ENCODE measurements at regions not wholly inside any gene's neighbourhood (a gene's known extent, or its start where the extent isn't known, plus 50 kb on each side); places are given as distances from the start of the nearest gene placed in this dataset.

GRCh38 chr3:194865615-194866014 lies 179.9 kb downstream of the FAM43A start:
- Histone ChIP-seq H3K9me3 (ENCODE audit: low read depth, low read length, poor library complexity, severe bottlenecking) (no peaks in the 10 kb centered on the region), H3K4me3 (ENCODE audit: low read depth, low read length, poor library complexity, severe bottlenecking) (no peak overlapping the region), H3K36me3 (ENCODE audit: insufficient read depth, low read length, poor library complexity, severe bottlenecking) (no peaks in the 10 kb centered on the region), H3K27ac (ENCODE audit: low read depth, low read length, poor library complexity, severe bottlenecking) (no peak overlapping the region), H3K27me3 (replicated peaks; ENCODE audit: insufficient read depth, low read depth, low read length, poor library complexity) (no peaks in the 10 kb centered on the region), H3K4me1 (ENCODE audit: insufficient read depth, low read length, poor library complexity, severe bottlenecking) (peaks cover 8% of the 10 kb centered on the region)
- ChIA-PET CTCF (no interaction called here), POLR2A (ENCODE audit: low non-redundant PET) (no interaction called here)
- no peak for DNase-seq (ENCODE audit: low spot score)
- intact Hi-C loops (cut with micrococcal nuclease; ENCODE audit: unreplicated experiment), result no loop called here
- TF ChIP-seq CTCF (conservative IDR thresholded peaks at IDR 0.05; ENCODE audit: low read depth, low read length) (no peak), EZH2 (IDR thresholded peaks at IDR 0.05; ENCODE audit: borderline replicate concordance, low read depth, low read length, poor library complexity, severe bottlenecking) (no peak)
- no TSS peak for BruUV-seq (replicated peaks)

DNA sequence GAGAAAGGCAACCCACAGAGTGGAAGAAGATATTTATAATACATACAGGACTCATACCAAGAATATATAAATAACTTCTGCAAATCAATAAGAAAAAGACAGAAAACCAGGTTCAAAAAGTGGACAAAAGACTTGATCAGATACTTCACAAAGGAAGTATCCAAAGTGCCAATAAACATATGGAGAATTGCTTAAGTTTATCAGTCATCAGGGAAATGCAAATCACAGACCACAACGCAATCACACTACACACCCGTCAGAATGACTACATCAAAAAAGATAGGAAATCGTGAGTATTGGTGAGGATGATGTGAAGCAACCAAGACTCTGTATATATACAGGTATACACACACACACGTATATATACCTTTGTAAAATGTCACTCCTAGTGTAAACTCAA lies 180.6 kb downstream of the FAM43A start:
- BruUV-seq (replicated peaks), result no TSS peak
- ChIA-PET POLR2A (ENCODE audit: low non-redundant PET) (no interaction called here), CTCF (no interaction called here)
- no peak overlapping the region for H3K4me3 ChIP-seq (ENCODE audit: low read depth, low read length, poor library complexity, severe bottlenecking)
- intact Hi-C loops (cut with micrococcal nuclease; ENCODE audit: unreplicated experiment), result no loop called here
- no peaks in the 10 kb centered on the region for H3K9me3 ChIP-seq (ENCODE audit: low read depth, low read length, poor library complexity, severe bottlenecking)
- H3K27ac ChIP-seq (ENCODE audit: low read depth, low read length, poor library complexity, severe bottlenecking), result no peak overlapping the region
- H3K27me3 ChIP-seq (replicated peaks; ENCODE audit: insufficient read depth, low read depth, low read length, poor library complexity), result no peaks in the 10 kb centered on the region
- TF ChIP-seq CTCF (conservative IDR thresholded peaks at IDR 0.05; ENCODE audit: low read depth, low read length) (no peak), EZH2 (IDR thresholded peaks at IDR 0.05; ENCODE audit: borderline replicate concordance, low read depth, low read length, poor library complexity, severe bottlenecking) (no peak)
- no peaks in the 10 kb centered on the region for H3K36me3 ChIP-seq (ENCODE audit: insufficient read depth, low read length, poor library complexity, severe bottlenecking)
- DNase-seq (ENCODE audit: low spot score), result no peak
- peaks cover 15% of the 10 kb centered on the region for H3K4me1 ChIP-seq (ENCODE audit: insufficient read depth, low read length, poor library complexity, severe bottlenecking)

- no peaks in the 10 kb centered on the region for H3K27me3 ChIP-seq (replicated peaks; ENCODE audit: insufficient read depth, low read depth, low read length, poor library complexity)
- intact Hi-C loops (cut with micrococcal nuclease; ENCODE audit: unreplicated experiment), result no loop called here
- H3K27ac ChIP-seq (ENCODE audit: low read depth, low read length, poor library complexity, severe bottlenecking), result no peak overlapping the region
- H3K9me3 ChIP-seq (ENCODE audit: low read depth, low read length, poor library complexity, severe bottlenecking), result no peaks in the 10 kb centered on the region
- ChIA-PET CTCF (no interaction called here), POLR2A (ENCODE audit: low non-redundant PET) (no interaction called here)
- DNase-seq (ENCODE audit: low spot score), result peak; percentile 40
- BruUV-seq (replicated peaks), result no TSS peak
- H3K4me3 ChIP-seq (ENCODE audit: low read depth, low read length, poor library complexity, severe bottlenecking), result no peak overlapping the region
- TF ChIP-seq EZH2 (IDR thresholded peaks at IDR 0.05; ENCODE audit: borderline replicate concordance, low read depth, low read length, poor library complexity, severe bottlenecking) (no peak), CTCF (conservative IDR thresholded peaks at IDR 0.05; ENCODE audit: low read depth, low read length) (no peak)
- peaks cover 26% of the 10 kb centered on the region for H3K4me1 ChIP-seq (ENCODE audit: insufficient read depth, low read length, poor library complexity, severe bottlenecking)
- no peaks in the 10 kb centered on the region for H3K36me3 ChIP-seq (ENCODE audit: insufficient read depth, low read length, poor library complexity, severe bottlenecking)
Measured at GRCh38 chr3:194867270-194867983, 181.7 kb downstream of the FAM43A start.
